Neural cell (in vitro differentiated cells): ENCODE measurements at regions not wholly inside any gene's neighbourhood (a gene's known extent, or its start where the extent isn't known, plus 50 kb on each side); places are given as distances from the start of the nearest gene placed in this dataset.
"Not testable (repeated sequence)": the region's sequence is repeated elsewhere in the genome, so short reads cannot be mapped to it uniquely, and the experiment has no call there.

Experiments used
- POLR2AphosphoS5 ChIP-seq: IDR thresholded peaks from 2 replicates; pipeline ENCODE4 v1.6.1; 2012
- TF ChIP-seq, protein P1 (sequence below): fragments of 450-650 bp; IDR thresholded peaks from 2 replicates; pipeline ENCODE4 v1.5.1; 2014; ENCODE audit warnings: antibody characterized with exemption, mild to moderate bottlenecking, moderate library complexity; ENCODE audit not compliant: poor library complexity, severe bottlenecking

DNA sequence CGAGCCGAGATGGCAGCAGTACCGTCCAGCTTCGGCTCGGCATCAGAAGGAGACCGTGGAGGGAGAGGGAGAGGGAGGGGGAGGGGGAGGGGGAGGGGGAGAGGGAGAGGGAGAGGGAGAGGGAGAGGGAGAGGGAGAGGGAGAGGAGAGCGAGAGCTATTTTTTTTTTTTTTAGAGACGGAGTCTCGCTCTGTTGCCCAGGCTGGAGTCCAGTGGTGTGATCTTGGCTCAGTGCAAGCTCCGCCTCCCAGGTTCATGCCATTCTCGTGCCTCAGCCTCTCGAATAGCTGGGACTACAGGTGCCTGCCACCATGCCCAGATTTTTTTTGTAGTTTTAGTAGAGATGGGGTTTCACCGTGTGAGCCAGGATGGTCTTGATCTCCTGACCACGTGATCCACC is 106.1 kb upstream of the EEF2KMT start:
- TF ChIP-seq, protein P1, sequence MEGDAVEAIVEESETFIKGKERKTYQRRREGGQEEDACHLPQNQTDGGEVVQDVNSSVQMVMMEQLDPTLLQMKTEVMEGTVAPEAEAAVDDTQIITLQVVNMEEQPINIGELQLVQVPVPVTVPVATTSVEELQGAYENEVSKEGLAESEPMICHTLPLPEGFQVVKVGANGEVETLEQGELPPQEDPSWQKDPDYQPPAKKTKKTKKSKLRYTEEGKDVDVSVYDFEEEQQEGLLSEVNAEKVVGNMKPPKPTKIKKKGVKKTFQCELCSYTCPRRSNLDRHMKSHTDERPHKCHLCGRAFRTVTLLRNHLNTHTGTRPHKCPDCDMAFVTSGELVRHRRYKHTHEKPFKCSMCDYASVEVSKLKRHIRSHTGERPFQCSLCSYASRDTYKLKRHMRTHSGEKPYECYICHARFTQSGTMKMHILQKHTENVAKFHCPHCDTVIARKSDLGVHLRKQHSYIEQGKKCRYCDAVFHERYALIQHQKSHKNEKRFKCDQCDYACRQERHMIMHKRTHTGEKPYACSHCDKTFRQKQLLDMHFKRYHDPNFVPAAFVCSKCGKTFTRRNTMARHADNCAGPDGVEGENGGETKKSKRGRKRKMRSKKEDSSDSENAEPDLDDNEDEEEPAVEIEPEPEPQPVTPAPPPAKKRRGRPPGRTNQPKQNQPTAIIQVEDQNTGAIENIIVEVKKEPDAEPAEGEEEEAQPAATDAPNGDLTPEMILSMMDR, result not testable (repeated sequence)
- TF ChIP-seq POLR2AphosphoS5, result not testable (repeated sequence)
